Central memory CD8-positive, alpha-beta T cell (primary cell): ENCODE measurements at regions not wholly inside any gene's neighbourhood (a gene's known extent, or its start where the extent isn't known, plus 50 kb on each side); places are given as distances from the start of the nearest gene placed in this dataset.
A peak's percentile ranks its signal among the peaks of the same experiment; 100 is the strongest.
"Not testable (repeated sequence)": the region's sequence is repeated elsewhere in the genome, so short reads cannot be mapped to it uniquely, and the experiment has no call there.

Experiments
- ATAC-seq: fragments of 150-1000 bp; cut with Tn5 transposase; replicated peaks from 2 replicates; pipeline ENCODE4 v1.10.0; 2022; ENCODE audit warnings: mild to moderate bottlenecking, moderate FRiP score, moderate number of reproducible peaks; ENCODE audit not compliant: poor library complexity, severe bottlenecking; ENCODE audit errors: extremely low read depth
- DNase-seq, 2 donors: peaks; one replicate each; pipeline ENCODE4 v3.0.0; 2021; ENCODE audit warnings: low spot score in 2 of 2
- H3K27ac Mint-ChIP-seq: one replicate; pipeline ENCODE4 v1.8.0; 2022; ENCODE audit warnings: low read depth, mild to moderate bottlenecking, moderate library complexity, mixed read lengths
- H3K27me3 Mint-ChIP-seq: one replicate; pipeline ENCODE4 v1.8.0; 2022; ENCODE audit warnings: mixed read lengths
- H3K36me3 Mint-ChIP-seq: one replicate; pipeline ENCODE4 v1.8.0; 2022; ENCODE audit warnings: mild to moderate bottlenecking, moderate library complexity, mixed read lengths; ENCODE audit not compliant: insufficient read depth
- H3K4me1 Mint-ChIP-seq: one replicate; pipeline ENCODE4 v1.8.0; 2022; ENCODE audit warnings: mixed read lengths
- H3K4me3 Mint-ChIP-seq: one replicate; pipeline ENCODE4 v1.8.0; 2022; ENCODE audit warnings: mild to moderate bottlenecking, moderate library complexity, mixed read lengths
- H3K9me3 Mint-ChIP-seq: one replicate; pipeline ENCODE4 v1.8.0; 2022; ENCODE audit warnings: mixed read lengths

DNA sequence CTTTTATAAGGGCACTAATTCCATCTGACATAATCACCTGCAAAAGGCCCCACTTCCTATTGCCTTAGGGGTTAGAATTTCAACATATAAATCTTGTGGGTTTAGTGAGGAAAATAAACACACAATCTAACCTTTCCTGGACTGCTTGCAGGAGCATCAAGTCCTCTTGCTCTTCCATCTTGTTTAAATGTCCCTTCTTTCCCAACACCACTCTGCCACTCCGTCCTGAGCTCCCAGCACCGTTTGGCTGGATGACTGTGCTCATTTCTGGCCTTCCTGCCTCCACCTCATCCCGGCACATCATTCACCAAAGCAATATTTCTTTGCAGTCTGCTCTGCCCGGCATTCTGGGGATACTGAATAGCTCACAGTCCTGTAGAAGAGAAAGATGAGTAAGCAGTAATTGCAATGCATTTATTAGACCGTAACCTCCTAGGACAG is 247.8 kb downstream of the BCL2 start:
- peaks cover 4% of the 10 kb centered on the region for H3K36me3 Mint-ChIP-seq

DNA sequence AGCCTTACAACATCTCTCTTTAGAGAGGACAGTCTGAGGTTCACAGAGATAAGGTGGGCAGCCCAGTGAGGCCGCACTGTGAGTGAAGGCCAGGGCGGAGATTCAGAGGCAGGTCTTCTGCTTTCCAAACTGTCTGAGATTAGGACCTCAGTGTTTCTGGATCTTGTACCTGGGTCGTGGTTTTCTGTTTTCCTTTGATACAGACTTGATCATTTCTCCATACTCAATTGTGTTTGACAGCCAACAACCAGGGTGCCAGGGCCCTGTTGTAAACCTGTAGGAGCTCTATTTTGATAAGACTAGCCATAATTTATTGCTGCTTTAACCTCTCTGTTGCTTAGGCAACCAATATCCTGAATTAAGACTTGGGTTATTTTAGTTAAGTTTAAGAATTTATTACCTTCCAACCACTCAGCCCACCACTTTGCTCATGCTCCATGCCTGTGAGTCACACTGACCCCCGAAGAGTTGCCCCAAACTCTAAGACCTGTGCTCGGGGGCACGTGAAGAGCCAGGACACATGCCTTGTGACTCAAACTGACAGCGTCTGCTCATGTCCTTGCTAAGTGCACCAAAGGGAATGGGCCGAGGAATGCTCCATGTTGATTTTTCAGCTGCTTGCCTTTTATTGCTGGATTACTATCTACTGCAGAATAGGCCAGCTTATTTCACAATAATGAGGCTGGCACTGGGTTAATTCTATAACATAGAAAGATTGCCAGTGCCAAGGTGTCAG is 248.6 kb downstream of the BCL2 start:
- ATAC-seq (no peak), DNase-seq (no peak)
- peaks cover 13% of the 10 kb centered on the region for H3K4me1 Mint-ChIP-seq
- H3K36me3 Mint-ChIP-seq, result peaks cover 4% of the 10 kb centered on the region
- H3K9me3 Mint-ChIP-seq, result no peaks in the 10 kb centered on the region
- no peak overlapping the region for H3K27ac Mint-ChIP-seq
- H3K4me3 Mint-ChIP-seq, result no peak overlapping the region
- H3K27me3 Mint-ChIP-seq, result no peaks in the 10 kb centered on the region

More for the DNA sequence above, 247.8 kb downstream of the BCL2 start:
- H3K4me3 Mint-ChIP-seq, result no peak overlapping the region
- no peak for DNase-seq
- no peak for ATAC-seq
- no peaks in the 10 kb centered on the region for H3K9me3 Mint-ChIP-seq
- H3K27ac Mint-ChIP-seq, result no peak overlapping the region
- H3K27me3 Mint-ChIP-seq, result no peaks in the 10 kb centered on the region
- peaks cover 13% of the 10 kb centered on the region for H3K4me1 Mint-ChIP-seq

DNA sequence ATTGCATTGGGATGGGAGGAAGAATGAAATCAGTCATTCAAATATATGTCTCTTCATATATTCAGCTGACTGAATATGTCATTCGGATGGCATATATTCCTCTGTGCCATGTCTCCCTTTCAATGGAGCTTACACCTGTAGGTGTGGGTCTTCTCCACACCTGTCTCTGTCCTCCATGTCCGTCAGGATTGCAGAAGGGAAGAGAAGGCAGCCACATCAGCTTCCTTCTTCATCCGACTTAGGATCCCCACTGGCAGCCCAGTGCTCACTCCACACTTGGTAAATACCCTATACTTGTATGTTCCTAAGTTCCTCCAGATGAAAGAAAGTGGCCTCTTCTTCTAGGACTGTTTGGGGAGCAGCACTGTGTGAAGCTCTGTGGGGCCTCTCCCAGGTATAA is 250.1 kb downstream of the BCL2 start:
- DNase-seq (no peak), ATAC-seq (no peak)
- Mint-ChIP-seq H3K27me3 (no peaks in the 10 kb centered on the region), H3K27ac (no peak overlapping the region), H3K9me3 (no peaks in the 10 kb centered on the region), H3K4me3 (no peak overlapping the region), H3K4me1 (no peaks in the 10 kb centered on the region), H3K36me3 (no peaks in the 10 kb centered on the region)

DNA sequence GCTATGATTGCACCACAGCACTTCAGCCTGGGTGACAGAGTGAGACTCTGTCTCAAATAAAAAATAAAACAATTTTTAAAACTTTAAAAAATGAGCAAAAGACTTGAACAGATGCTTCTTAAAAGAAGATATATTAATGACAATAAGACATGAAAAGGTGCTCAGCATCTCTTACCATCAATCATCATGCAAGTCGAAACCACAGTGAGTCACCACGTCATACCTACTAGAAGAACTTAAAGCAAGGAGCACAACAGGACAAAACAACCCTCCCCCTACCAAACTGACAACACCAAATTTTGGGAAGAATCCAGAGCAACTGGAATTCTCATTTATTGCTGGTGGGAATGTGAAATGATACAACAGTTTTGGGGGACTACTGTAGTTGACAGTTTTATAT is 251.6 kb downstream of the BCL2 start:
- no peaks in the 10 kb centered on the region for H3K36me3 Mint-ChIP-seq
- H3K9me3 Mint-ChIP-seq, result no peaks in the 10 kb centered on the region
- ATAC-seq, result no peak
- H3K4me3 Mint-ChIP-seq, result no peak overlapping the region
- no peaks in the 10 kb centered on the region for H3K27me3 Mint-ChIP-seq
- no peaks in the 10 kb centered on the region for H3K4me1 Mint-ChIP-seq
- no peak overlapping the region for H3K27ac Mint-ChIP-seq
- DNase-seq, result no peak

DNA sequence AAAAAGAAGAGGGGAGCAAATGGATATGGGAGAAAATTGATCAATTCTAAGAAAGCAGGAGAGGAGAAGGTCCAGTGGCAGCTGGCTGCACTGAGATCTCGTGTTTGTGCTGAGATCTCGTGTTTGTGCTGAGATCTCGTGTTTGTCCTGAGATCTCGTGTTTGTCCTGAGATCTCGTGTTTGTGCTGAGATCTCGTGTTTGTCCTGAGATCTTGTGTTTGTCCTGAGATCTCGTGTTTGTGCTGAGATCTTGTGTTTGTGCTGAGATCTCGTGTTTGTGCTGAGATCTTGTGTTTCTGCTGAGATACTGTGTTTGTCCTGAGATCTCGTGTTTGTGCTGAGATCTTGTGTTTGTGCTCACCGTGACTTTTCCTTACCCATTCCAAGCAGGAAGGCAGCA is 254.4 kb downstream of the BCL2 start:
- DNase-seq (no peak), ATAC-seq (no peak)
- Mint-ChIP-seq H3K27ac (no peak overlapping the region), H3K4me1 (no peaks in the 10 kb centered on the region), H3K9me3 (no peaks in the 10 kb centered on the region), H3K36me3 (no peaks in the 10 kb centered on the region), H3K4me3 (no peak overlapping the region), H3K27me3 (no peaks in the 10 kb centered on the region)

DNA sequence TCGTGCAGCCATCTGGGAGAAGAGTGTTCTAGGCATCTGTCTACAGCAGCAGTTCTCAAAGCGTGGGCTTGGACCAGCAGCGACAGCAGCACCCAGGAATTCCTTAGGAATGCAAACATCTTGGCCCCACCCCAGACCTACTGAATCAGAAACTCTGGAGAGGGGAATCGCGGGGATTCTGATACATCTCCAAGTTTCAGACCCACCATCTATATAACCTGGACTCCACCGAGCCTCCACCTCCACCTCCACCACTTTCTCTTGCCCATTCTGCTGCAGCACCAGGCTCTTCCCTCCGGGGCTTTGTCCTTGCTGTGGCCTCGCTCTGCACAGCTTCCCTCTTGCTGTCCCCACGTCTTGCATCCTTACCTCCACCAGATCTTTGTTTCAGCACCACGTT is 256.4 kb downstream of the BCL2 start:
- Mint-ChIP-seq H3K4me1 (no peaks in the 10 kb centered on the region), H3K27me3 (no peaks in the 10 kb centered on the region), H3K36me3 (no peaks in the 10 kb centered on the region), H3K27ac (no peak overlapping the region), H3K9me3 (no peaks in the 10 kb centered on the region), H3K4me3 (no peak overlapping the region)
- DNase-seq (no peak), ATAC-seq (no peak)

DNA sequence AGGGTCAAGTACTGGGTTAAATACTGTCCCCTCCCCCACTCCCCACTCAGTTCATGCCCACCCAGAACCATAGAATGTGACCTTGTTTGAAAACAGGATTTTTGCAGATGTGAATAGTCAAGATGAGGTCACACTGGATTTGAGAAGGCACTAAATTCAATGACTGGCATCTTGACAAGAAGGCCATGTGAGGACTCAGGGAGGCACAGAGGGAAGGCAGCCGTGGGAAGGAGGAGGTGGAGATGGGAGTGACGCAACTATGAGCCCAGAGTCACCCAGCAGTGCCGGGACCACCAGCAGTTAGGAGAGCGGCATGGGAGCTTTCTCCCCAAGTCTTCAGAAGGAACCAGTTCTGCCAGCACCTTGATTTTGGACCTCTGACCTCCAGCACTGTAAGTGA is 257.3 kb downstream of the BCL2 start:
- Mint-ChIP-seq H3K4me1 (no peaks in the 10 kb centered on the region), H3K4me3 (no peak overlapping the region), H3K27ac (no peak overlapping the region), H3K27me3 (no peaks in the 10 kb centered on the region), H3K36me3 (no peaks in the 10 kb centered on the region), H3K9me3 (no peaks in the 10 kb centered on the region)
- no peak for DNase-seq
- ATAC-seq, result no peak

DNA sequence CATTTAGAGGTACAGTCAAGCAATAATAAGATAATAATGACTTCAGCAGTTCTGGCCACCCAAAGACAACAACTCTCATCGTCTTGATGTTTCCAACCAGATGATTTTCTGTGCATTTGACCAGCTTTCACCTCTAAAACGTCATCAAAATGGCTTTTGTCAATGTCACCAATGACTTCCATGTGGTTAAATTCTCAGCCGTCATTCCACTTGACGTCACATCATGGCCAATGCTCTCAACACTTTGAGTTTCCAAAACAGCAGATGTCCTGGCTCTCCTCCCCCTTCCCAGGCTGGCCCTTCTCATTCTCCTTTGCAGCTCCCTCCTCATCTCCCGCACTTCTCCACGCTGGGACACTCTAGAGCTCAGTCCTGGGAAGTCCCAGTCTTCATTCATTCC is 258.3 kb downstream of the BCL2 start:
- H3K27me3 Mint-ChIP-seq, result no peaks in the 10 kb centered on the region
- DNase-seq (no peak), ATAC-seq (no peak)
- no peaks in the 10 kb centered on the region for H3K4me1 Mint-ChIP-seq
- H3K9me3 Mint-ChIP-seq, result no peaks in the 10 kb centered on the region
- no peak overlapping the region for H3K27ac Mint-ChIP-seq
- no peaks in the 10 kb centered on the region for H3K36me3 Mint-ChIP-seq
- no peak overlapping the region for H3K4me3 Mint-ChIP-seq

DNA sequence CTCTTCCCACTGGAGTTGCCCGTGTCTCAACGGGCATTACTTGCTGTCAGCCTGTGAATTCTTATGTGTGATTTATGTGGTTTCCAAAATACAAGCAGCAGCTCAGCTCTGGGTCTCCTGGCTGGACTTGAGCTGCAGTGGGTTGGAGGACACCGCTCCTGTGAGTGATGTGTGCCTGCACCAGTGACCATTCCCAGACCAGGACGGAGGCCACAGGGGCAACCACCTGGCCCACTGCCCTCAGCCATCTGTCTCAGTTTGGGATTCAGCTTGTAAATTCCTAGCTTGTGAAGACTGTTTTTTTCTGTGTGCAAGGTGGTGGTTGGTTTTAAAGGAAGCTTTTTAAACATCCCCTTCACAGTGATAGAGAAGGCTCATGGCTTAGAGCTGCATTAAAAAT is 261.0 kb downstream of the BCL2 start:
- H3K27ac Mint-ChIP-seq, result no peak overlapping the region
- DNase-seq (no peak), ATAC-seq (no peak)
- no peaks in the 10 kb centered on the region for H3K9me3 Mint-ChIP-seq
- H3K4me1 Mint-ChIP-seq, result peaks cover 6% of the 10 kb centered on the region
- no peak overlapping the region for H3K4me3 Mint-ChIP-seq
- no peaks in the 10 kb centered on the region for H3K27me3 Mint-ChIP-seq
- H3K36me3 Mint-ChIP-seq, result no peaks in the 10 kb centered on the region

DNA sequence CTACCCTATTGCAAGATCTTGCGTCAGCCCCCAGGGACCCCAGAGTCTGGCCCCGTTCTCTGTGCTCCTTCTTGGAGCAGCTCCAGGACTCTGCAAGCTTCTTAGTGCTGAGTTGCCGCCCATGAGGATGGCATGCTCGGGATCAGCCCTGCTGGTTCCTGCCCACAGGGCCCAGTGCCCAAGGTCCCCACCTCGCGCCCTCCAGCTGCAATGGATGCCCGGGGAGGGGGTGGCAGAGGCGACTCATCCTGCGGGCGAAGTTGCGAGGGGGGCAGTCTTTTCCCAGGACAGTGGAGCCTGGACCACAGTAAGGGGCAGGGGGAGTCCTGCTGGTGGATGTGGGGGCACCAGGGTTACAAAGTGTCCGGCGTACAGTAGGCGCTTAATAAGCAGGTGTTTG is 261.9 kb downstream of the BCL2 start:
- H3K4me3 Mint-ChIP-seq, result no peak overlapping the region
- ATAC-seq, result no peak
- no peaks in the 10 kb centered on the region for H3K9me3 Mint-ChIP-seq
- no peak for DNase-seq
- no peaks in the 10 kb centered on the region for H3K36me3 Mint-ChIP-seq
- H3K27ac Mint-ChIP-seq, result no peak overlapping the region
- H3K27me3 Mint-ChIP-seq, result no peaks in the 10 kb centered on the region
- peaks cover 6% of the 10 kb centered on the region for H3K4me1 Mint-ChIP-seq

DNA sequence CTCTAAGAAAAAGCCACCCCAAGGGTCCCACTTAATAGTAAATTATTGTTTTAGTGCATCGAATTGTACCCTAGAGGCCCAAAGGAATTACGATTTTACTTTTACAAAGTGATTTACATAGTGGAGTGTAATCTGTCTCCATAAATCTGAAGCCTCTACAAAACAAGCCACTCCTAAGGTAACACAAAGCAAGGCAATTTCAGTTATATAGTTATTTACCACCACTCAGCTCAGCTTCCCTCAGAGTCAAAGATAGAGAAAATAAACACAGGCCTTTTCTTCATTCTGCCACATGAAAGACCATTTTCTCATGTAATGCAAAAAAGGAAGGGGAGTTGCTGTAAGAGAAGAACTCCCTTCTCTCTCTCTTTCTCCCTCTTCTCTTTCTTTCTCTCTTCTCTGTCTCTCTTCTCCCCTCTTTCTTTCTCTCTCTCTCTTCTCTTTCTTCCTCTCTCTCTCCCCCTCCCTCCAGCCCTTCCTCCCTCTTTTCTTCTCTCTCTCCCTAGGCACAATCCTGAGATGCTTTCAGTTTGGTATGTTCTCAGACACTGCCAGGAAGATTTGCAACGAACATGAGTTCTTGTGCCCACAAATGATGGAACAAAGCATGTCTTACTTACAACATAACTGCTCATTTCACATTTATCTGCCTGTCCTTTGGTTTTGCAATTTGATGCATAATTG is 264.5 kb downstream of the BCL2 start:
- Mint-ChIP-seq H3K27ac (no peak overlapping the region), H3K36me3 (peaks cover 2% of the 10 kb centered on the region), H3K9me3 (no peaks in the 10 kb centered on the region), H3K4me3 (no peak overlapping the region), H3K4me1 (peaks cover 30% of the 10 kb centered on the region), H3K27me3 (no peaks in the 10 kb centered on the region)
- no peak for DNase-seq
- no peak for ATAC-seq

DNA sequence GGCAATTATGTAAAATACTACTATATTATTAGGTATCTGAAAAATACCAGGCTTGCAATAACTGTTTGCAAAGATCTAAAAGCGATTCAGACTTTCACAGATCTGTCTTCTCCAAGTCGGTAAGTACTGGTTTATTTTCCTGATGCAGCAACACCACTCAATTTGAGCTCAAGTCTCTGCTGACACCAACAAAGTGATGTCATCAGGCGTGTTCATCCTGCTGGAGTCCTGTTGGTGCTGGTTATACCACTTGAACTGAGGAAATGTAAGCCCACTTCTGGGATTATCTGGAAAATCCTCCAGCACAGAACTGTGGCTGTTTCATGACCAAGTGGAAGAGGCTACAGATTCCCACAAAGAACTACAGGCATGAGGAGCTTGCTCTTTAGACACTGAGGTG is 267.6 kb downstream of the BCL2 start:
- no peak for DNase-seq
- no peaks in the 10 kb centered on the region for H3K9me3 Mint-ChIP-seq
- ATAC-seq, result no peak
- peak overlapping the region; percentile 70 for H3K4me3 Mint-ChIP-seq
- H3K27me3 Mint-ChIP-seq, result no peaks in the 10 kb centered on the region
- peak overlapping the region; percentile 95 for H3K27ac Mint-ChIP-seq
- peaks cover 2% of the 10 kb centered on the region for H3K36me3 Mint-ChIP-seq
- H3K4me1 Mint-ChIP-seq, result peaks cover 36% of the 10 kb centered on the region

DNA sequence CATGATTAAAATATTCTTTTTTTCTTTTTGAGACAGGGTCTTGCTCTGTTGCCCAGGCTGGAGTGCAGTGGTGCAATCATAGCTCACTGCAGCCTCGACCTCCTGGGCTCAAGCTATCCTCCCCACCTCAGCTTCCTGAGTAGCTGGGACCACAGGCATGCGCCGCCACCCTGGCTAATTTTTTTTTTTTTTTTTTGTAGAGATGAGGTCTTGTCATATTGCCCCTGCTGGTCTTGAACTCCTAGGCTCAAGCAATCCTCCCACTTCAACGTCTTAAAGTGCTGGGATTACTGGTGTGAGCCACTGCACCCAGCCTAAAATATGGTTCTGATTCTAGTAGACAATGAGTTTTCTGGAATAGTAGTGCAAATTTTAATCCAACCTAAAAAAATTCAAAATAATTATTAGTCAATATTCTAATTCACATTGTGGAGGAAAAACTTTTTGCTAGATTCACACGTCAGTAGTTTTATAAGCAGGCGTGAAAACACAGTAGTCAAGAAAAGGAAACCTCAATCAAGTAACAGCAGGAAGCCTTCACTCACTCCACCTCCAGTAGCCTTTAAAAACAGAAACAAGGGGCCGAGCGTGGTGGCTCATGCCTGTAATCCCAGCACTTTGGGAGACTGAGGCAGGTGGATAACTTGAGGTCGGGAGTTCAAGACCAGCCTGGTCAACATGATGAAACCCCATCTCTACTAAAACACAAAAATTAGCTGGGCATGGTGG is 268.7 kb downstream of the BCL2 start:
- H3K36me3 Mint-ChIP-seq, DNase-seq, H3K9me3 Mint-ChIP-seq, H3K27me3 Mint-ChIP-seq: not testable (repeated sequence)
- peak; percentile 85 for ATAC-seq
- H3K4me1 Mint-ChIP-seq, result peaks cover 36% of the 10 kb centered on the region
- H3K27ac Mint-ChIP-seq, result peak overlapping the region; percentile 95
- peak overlapping the region; percentile 70 for H3K4me3 Mint-ChIP-seq
